GM12865 (cell line): ENCODE measurements at regions not wholly inside any gene's neighbourhood (a gene's known extent, or its start where the extent isn't known, plus 50 kb on each side); places are given as distances from the start of the nearest gene placed in this dataset.

Experiments
- DNase-seq: peaks from one replicate; pipeline ENCODE4 v3.0.0; 2010; ENCODE audit warnings: low read depth
- H3K4me3 ChIP-seq: 2 replicates; pipeline ENCODE4 v1.5.1; 2011; ENCODE audit warnings: mild to moderate bottlenecking, low read depth, low read length, control low read depth
- TF ChIP-seq, protein P1 (sequence below): IDR thresholded peaks from 2 replicates; pipeline ENCODE4 v1.5.1; 2011; ENCODE audit warnings: low read length, control low read depth, low read depth, inconsistent platforms; ENCODE audit not compliant: insufficient read depth; ENCODE audit errors: missing control alignments

DNA sequence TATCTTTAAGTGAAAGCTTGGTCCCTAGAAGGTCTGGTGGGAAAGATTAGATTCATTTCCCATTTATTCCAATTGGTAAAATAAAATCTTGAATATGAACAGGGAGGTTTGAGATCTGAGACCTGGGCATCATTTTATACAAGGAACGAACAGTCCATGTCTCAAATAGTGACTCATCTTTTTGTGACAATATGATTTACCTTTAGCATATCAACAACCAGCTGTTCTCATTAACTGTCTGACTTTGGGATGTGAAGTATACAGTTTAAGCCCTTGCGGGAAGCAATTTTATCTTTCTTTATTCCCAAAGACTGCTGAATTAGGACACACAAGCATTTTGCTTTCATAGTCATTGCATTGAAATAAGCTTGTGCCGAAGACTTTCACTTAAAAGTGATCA is 691.6 kb downstream of the ETS1 start:
- DNase-seq: no peak
- TF ChIP-seq, protein P1, sequence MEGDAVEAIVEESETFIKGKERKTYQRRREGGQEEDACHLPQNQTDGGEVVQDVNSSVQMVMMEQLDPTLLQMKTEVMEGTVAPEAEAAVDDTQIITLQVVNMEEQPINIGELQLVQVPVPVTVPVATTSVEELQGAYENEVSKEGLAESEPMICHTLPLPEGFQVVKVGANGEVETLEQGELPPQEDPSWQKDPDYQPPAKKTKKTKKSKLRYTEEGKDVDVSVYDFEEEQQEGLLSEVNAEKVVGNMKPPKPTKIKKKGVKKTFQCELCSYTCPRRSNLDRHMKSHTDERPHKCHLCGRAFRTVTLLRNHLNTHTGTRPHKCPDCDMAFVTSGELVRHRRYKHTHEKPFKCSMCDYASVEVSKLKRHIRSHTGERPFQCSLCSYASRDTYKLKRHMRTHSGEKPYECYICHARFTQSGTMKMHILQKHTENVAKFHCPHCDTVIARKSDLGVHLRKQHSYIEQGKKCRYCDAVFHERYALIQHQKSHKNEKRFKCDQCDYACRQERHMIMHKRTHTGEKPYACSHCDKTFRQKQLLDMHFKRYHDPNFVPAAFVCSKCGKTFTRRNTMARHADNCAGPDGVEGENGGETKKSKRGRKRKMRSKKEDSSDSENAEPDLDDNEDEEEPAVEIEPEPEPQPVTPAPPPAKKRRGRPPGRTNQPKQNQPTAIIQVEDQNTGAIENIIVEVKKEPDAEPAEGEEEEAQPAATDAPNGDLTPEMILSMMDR: no peak
- no peak overlapping the region for H3K4me3 ChIP-seq

DNA sequence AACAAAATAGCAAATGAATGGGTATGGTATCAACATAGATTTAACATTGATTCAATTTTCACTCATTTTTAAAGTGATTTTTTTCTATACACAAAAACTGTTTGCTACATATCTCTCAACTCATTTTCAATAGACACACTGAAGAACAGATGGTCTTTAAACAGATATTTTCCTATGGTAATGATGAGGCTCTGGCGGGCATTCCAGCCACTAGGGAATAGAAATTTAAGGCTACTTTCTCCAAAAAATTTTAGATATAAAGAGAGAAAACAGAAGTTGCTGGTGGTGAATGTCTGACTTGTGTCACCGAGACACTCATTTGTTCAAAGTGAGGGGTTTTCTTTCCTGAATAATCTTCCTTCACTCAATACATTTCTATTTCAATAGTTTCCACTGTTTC is 693.0 kb downstream of the ETS1 start:
- no peak for DNase-seq
- no peak overlapping the region for H3K4me3 ChIP-seq
- TF ChIP-seq, protein P1: no peak

DNA sequence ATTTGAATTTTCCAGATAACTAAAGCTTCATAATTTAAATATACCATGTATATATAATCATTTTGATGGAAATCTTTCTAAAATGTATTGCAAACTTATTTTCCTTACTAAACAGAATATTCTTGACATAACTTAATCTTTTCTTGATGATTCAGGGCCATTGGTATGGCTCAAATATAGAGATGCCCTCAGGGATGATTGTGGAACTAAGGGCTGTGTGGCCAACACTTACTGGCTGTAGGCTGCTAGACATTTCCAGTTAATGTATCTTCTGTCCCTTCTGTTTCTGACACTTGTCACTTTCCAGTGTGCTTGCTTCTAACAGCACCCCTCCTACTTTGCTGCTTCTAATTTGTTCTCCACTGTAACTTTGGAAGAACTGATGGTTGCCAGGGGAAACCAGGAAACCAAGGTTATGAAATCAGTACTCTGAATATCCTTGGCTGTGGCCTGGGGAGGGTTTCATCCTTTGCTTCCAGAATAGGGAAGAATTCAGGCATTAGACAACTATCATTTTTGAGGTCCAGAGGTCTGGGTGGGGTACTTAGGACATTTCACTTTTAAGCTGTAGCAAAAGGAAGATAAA is 697.2 kb downstream of the ETS1 start:
- no peak overlapping the region for H3K4me3 ChIP-seq
- TF ChIP-seq, protein P1: no peak
- DNase-seq: no peak

DNA sequence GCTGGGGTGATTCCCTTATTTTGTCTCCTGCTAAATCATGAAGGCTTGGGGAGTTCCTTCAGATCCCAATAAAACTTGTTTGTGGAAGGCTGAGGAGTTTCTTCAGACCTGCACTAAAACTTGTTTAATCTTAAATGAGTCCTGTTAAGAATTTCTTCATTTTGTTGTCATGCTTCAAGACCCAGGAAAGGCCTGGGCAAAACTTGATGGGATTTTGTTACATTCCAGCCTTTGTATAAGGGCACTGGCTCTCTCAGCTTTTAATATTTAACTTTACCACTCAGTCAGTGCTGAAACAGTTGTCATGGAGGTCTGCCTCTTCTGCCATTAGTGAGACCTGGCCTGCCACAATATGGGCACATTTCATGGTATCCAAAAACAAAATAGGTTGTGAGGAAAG is 699.0 kb downstream of the ETS1 start:
- TF ChIP-seq, protein P1: no peak
- no peak overlapping the region for H3K4me3 ChIP-seq
- no peak for DNase-seq

DNA sequence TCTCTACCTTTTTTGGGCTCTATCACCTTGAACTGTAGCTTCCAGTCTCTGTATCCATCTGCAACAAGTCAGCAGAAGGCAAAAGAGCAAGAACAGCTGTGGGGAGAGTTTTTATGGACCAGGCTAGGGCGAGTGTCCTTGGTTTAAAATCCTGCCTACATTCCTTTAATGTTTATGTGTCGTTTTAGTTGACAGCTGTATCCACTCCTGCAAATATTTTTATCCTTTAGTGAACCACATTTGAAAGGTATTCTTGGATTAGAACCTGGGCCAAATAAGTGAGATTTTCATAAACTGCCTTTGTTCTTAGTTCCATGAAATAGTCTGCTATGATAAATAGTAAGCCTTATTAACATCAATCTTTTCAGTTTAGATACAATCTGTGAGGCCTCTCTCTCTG is 712.2 kb downstream of the ETS1 start:
- no peak overlapping the region for H3K4me3 ChIP-seq
- TF ChIP-seq, protein P1: no peak
- DNase-seq: no peak

DNA sequence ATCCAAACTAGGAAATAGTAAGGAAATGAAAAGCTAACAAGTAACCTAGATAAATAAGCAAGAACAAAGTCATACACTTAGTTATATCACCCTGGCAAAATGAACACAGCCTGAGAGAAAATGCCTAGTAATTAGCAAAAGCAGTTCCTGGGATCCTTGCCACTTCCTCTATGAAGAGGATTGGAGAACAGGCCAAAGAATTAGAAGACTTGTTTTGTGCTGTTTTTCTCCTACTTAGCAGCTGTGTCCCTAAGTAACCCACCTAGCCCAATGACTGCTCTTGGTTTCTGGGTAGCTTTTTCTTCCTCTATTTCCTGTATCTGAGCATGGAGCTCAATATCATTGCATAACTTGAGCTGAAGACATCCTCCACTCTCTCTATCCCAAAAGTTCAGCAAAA is 713.9 kb downstream of the ETS1 start:
- DNase-seq: no peak
- H3K4me3 ChIP-seq: no peak overlapping the region
- TF ChIP-seq, protein P1: no peak

DNA sequence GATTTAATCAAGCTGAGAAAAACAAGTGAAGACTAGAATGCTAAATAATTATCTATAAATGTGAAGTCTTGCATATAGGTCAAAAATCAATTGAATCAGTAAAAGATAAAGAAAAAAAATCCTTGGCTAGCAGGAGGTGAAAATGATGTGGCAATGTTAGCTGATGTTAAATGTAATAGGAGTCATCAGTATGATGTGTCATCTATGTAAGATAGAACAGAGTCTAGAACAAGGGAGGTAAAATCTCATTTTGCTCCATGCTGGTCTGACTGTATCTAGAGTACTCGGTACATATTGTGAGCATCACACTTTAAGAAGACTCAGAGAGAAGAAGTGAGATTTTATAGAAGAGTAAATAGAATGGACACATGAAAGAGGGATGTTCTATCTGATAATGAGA is 721.2 kb downstream of the ETS1 start:
- no peak overlapping the region for H3K4me3 ChIP-seq
- TF ChIP-seq, protein P1: no peak
- no peak for DNase-seq
